GM21723 (cell line): ENCODE measurements at regions not wholly inside any gene's neighbourhood (a gene's known extent, or its start where the extent isn't known, plus 50 kb on each side); places are given as distances from the start of the nearest gene placed in this dataset.
A peak's percentile ranks its signal among the peaks of the same experiment; 100 is the strongest.

Experiments used
- ATAC-seq: cut with Tn5 transposase; IDR thresholded peaks from one replicate; pipeline ENCODE4 v1.9.1; 2021; ENCODE audit warnings: mild to moderate bottlenecking, moderate library complexity; ENCODE audit not compliant: unreplicated experiment

DNA sequence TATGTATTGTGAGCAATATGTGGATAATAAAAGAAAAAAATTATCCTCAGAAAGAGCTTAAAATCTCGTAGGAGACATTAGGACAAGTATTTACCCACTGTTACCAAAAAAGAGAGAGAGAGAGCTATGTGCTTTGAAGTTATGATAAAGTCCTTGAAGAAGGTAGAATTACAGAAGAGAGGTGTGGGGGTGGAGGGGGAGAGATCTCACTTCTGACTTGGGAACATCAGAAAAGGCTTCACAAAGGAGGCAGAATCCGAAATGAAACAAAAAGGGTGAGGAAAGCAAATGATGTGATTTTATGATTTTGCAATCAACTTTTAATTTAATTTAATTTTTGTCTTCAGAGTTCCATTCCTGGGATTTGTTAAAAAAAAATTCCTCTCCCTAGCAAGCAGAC lies 311.8 kb upstream of the ATP2B1 start:
- ATAC-seq: no peak

DNA sequence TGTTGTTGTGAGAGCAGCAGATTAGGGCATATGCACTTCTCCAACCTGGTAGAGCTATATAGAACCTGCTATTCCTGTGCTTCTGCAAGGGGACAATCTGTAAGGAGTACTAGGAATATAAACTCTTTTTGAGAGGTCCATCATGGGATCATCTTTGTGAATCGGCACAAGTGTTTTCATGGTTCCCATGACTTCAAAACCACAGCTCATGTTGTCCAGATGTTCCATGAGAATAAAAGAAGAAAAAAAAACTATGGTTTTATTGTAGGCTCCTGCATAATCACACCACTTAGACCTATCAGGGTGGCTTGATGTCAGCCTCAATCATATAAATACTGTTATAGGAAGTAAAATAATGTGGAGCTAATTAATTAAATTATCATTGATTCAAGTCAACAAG lies 311.4 kb upstream of the ATP2B1 start:
- ATAC-seq: no peak

DNA sequence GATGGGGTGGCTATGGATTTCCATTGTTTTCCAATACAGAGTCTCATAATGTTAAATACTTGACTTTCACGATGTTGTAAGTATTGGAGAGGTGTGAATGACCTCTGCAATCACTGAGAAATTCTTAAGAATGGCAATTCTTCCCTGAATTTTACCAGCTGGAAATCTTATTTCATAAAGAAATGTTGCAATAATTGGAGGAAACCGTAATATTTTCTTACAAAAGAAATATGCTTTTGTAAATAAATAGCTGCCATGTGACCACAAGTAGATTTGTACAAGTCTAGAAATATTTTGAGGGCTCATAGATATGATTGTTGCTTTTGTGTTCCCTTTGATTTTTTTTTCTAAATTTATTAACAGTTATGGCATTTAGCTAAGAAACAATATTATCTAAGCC lies 308.7 kb upstream of the ATP2B1 start:
- ATAC-seq: no peak

- ATAC-seq: no peak
Observed at GRCh38 chr12:90015228-90015627, 306.6 kb upstream of the ATP2B1 start.

DNA sequence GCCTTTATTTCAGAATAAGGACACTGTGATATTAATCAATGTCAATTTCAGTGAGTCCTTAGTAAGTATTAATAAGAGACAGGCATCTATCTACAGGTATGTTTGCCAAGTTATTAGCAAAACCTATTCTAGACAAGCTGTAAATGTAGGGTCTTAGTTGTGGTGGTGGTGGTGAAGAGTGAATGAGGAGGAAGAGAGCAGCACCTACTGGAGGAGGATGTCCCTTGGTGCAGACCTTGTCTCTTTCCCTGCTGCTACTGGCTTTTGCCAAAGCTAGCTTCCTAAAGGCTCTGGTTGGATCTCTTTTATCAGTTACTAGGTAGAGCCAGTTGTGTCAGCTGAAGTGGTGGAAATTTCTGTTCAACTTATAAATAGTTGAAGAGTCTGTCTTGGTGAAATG lies 304.8 kb upstream of the ATP2B1 start:
- peak; percentile 69 for ATAC-seq

- no peak for ATAC-seq
Observed at GRCh38 chr12:90010089-90010488, 301.5 kb upstream of the ATP2B1 start.

- ATAC-seq: no peak
Observed at GRCh38 chr12:90008277-90008676, 299.6 kb upstream of the ATP2B1 start.

GRCh38 chr12:90004319-90005074 lies 295.9 kb upstream of the ATP2B1 start:
- ATAC-seq: no peak

- ATAC-seq: no peak
Observed at GRCh38 chr12:90003688-90004087, 295.1 kb upstream of the ATP2B1 start.

DNA sequence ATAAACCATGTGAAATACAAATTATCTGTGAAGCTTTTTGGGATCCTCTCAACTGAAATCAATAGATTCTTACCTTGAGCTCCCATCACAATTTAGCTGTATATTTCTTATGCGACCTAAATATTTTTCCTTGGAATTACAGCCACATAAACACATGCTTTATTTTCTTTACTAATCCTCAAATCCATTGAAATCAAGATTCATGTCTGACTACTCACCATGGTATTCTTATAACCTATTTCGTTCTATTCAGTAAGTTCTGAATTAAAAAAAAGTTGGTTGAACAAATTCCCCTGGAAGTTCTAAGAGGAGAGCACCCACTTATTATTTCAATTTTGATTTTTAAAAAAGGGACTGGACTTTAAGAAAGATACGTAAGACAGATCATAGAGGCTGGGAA lies 292.1 kb upstream of the ATP2B1 start:
- no peak for ATAC-seq

DNA sequence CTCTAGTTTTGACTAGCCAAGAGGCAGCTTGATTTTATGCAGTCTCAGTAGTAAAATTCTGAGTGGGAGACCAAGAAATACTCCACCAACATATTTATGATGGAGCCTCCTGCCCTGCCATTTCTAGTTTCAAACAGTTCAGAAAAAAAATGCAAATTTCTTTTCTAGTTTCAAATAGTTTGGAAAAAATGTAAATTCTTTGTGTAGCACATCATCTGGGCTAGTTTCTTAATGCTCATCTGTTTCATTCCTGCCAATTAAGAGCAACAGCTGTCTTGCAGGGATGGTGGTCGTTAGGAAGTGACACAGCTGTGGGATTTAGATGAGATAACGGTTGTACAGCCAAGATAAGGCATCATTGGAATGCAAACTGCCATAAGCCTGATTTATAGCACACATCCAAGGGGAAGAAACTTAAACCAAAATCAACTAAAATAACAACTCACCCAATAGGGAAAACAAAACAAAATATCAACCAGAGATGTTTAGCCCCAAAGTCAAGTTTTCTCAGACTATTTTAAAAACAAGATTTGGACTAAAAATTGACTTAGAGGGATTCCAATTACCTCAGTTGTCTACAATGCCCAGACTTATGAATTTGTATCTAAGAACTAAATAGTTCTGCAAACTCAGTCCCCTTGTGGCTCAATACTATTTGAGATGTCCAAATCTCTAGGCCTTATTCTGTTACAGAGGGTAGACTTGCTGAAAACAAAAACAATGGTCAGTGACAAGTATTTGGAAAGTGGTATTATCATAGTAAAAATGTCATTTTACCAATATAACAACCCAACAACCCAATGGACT lies 291.3 kb upstream of the ATP2B1 start:
- no peak for ATAC-seq

- no peak for ATAC-seq
Observed at GRCh38 chr12:89995870-89996269, 287.2 kb upstream of the ATP2B1 start.

DNA sequence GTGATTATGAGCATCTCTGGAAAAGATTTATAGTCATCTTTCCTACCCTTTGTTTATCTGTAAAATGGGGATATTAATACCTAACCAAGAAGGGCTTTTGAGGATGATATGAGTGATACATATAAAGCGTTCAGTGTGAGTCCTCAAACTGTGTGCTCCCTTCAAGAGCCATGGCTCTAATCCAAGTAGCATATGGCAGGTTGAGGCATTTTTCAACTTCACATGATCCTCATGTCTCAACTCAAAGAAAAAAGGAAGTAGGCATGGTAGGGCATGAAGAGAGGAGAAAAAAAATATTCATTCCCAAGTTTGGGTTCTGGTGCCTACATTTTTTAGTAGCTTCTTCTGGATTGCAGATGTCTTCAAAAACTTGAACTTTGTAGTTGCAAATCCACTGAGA lies 286.3 kb upstream of the ATP2B1 start:
- no peak for ATAC-seq

GRCh38 chr12:89993632-89994031 lies 285.0 kb upstream of the ATP2B1 start:
- no peak for ATAC-seq

DNA sequence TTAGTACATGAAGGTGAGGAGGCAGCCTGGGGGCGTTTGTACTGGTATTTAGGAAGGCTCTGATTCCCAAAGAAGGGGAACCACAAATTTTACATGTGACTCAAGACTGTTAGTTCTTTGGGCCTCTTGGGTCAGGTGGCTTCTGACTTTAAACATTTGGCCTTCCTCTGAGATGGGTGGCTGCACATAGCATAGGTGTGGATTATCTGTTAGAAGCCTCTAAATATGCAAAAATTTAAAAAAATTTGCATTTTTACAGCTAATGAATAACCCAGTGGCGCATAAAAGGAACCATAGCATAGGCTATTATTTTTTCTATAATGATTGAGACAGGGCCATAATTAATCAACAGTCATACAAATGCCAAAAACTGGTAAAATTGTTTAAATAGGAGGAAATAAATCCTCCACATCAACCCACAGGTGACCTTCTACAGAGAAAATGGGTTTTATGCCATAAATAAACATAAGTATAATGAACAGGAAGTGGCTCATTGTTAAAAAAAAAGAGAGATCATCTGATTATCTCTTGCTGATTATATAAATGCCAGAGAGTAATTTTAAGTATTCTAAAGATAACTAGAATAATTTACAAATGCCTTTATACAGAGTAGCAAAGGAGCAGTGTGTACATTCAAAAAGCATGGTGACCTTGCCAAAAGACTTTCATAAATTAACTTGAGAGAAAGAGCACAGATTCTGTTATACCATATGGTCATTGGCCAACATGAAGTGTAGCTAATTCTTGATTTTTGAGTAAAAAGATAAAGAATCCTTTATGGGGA lies 284.2 kb upstream of the ATP2B1 start:
- ATAC-seq: no peak

- ATAC-seq: no peak
Observed at GRCh38 chr12:89991807-89992590, 283.4 kb upstream of the ATP2B1 start.

DNA sequence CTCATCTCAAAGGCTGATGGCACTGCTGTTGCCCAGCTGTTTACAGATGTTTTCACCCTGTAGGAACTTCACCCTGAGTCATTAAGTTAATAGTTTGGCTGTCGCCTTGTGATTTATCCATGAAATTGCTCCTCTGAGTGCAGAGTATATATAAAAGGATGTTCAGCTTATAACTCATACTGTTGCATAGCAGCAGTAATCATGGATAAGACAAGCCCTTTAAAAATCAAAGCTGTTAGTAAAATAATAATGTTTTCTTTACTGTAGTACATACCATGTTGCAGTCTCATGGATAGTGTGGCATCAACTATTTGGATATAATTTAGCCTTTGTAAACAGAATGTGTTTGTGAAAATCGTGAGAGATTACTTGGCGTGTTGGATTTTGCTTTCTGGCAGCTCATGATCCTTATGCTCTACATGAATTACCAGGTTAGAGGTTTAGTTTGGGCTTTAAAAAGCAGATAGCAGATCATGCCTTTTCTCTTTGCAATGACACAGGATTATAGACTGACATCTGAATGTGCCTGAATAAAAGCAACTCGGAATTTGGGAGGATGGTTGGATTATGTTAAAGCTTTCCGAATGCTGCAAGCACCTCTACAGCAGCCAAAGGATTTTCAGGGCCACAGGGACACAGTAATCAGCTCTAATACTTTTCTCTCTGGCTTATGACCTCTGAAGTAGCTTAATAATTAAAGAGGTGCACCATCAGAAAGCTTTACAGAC lies 279.7 kb upstream of the ATP2B1 start:
- ATAC-seq: no peak

- no peak for ATAC-seq
Observed at GRCh38 chr12:89985935-89986334, 277.3 kb upstream of the ATP2B1 start.

- ATAC-seq: no peak
Observed at GRCh38 chr12:89984846-89985245, 276.2 kb upstream of the ATP2B1 start.

GRCh38 chr12:89983622-89984021 lies 275.0 kb upstream of the ATP2B1 start:
- no peak for ATAC-seq
